Esophagus squamous epithelium (tissue), 5 donors: ENCODE measurements at regions not wholly inside any gene's neighbourhood (a gene's known extent, or its start where the extent isn't known, plus 50 kb on each side); places are given as distances from the start of the nearest gene placed in this dataset.

Experiments
- DNase-seq: peaks from one replicate; lab custom pipeline; 2025; lab: John Stamatoyannopoulos, UW
- H3K27ac ChIP-seq, 4 donors: fragments of 200-600 bp; sonication (generic); one replicate each; pipeline ENCODE4 v1.5.1; 2016 to 2019; ENCODE audit warnings: mild to moderate bottlenecking in 1 of 4
- H3K27me3 ChIP-seq, 4 donors: fragments of 200-600 bp; sonication (generic); 1 replicate in 3 of 4; 2 replicates in 1 of 4; pipeline versions ENCODE4 v1.5.1 to v1.6.0; 2017 to 2021; ENCODE audit warnings: antibody characterized with exemption in 1 of 4
- H3K36me3 ChIP-seq, 3 donors: fragments of 200-600 bp; sonication (generic); one replicate each; pipeline ENCODE4 v1.5.1; 2016 to 2019
- H3K4me1 ChIP-seq, 3 donors: fragments of 200-600 bp; sonication (generic); one replicate each; pipeline ENCODE4 v1.5.1; 2017 to 2019
- H3K4me3 ChIP-seq, 4 donors: fragments of 200-600 bp; sonication (generic); 1 replicate in 3 of 4; 2 replicates in 1 of 4; pipeline ENCODE4 v1.5.1; 2016 to 2019; ENCODE audit warnings: mild to moderate bottlenecking in 2 of 4, moderate library complexity in 1 of 4
- H3K9me3 ChIP-seq, 3 donors: fragments of 200-600 bp; sonication (generic); one replicate each; pipeline ENCODE4 v1.5.1; 2016 to 2019
- CTCF ChIP-seq, 6 experiments: fragments of 450-650 bp in 4 of 6; fragments of 200-600 bp in 2 of 6; sonication (generic) in 2 of 6; IDR thresholded peaks; one replicate each; pipeline ENCODE4 v1.5.1; 2016 to 2019; ENCODE audit warnings: antibody characterized with exemption in 6 of 6, mild to moderate bottlenecking in 4 of 6, moderate library complexity in 4 of 6
- POLR2A ChIP-seq, 4 donors: fragments of 450-650 bp; IDR thresholded peaks; one replicate each; pipeline ENCODE4 v1.6.1; 2017; ENCODE audit warnings: antibody characterized with exemption in 4 of 4, mild to moderate bottlenecking in 4 of 4, moderate library complexity in 3 of 4
- WGBS, 2 donors: methylation state at CpG; one replicate each; pipeline ENCODE4 v1.1.5; 2018; 5-methylcytosine and 5-hydroxymethylcytosine counted together
- intact Hi-C: fragments of 100-400 bp; cut with DNase I; formaldehyde crosslinking; loops from one replicate; pipeline ENCODE4 v1.15.0; 2022
- donor health status: DM: yes; HTN: yes; CAD: no.

- no peak for DNase-seq
- H3K27me3 ChIP-seq: peaks cover 0 to 72% (median 0%) of the 10 kb centered on the region in 4 donors
- H3K36me3 ChIP-seq: no peaks in the 10 kb centered on the region
- H3K27ac ChIP-seq: no peak overlapping the region
- H3K4me3 ChIP-seq: peak overlapping the region in 3 of 4 donors; percentile 15 to 58 (median 30)
- H3K4me1 ChIP-seq: peaks cover 0 to 7% (median 0%) of the 10 kb centered on the region in 3 donors
- TF ChIP-seq CTCF (IDR thresholded peaks at IDR 0.05) (no peak), POLR2A (IDR thresholded peaks at IDR 0.05) (no peak)
- intact Hi-C loops: no loop called here
- WGBS, 2 donors: 22 to 57% methylated on average over 9 of the region's 34 CpGs
- no peaks in the 10 kb centered on the region for H3K9me3 ChIP-seq
Observed at GRCh38 chr10:132994185-132994796, 51.9 kb upstream of the CFAP46 start.

GRCh38 chr10:132993271-132994184 is 51.2 kb upstream of the CFAP46 start:
- WGBS, 2 donors: 80 to 89% methylated on average over 9 to 22 of the region's 43 CpGs
- Histone ChIP-seq H3K36me3 (no peaks in the 10 kb centered on the region), H3K27me3 (peaks cover 0 to 67% (median 0%) of the 10 kb centered on the region in 4 donors), H3K9me3 (no peaks in the 10 kb centered on the region), H3K4me1 (peaks cover 0 to 7% (median 0%) of the 10 kb centered on the region in 3 donors), H3K4me3 (peak overlapping the region in 2 of 4 donors; percentile 30 to 58), H3K27ac (no peak overlapping the region)
- no peak for DNase-seq
- TF ChIP-seq CTCF (IDR thresholded peaks at IDR 0.05) (no peak), POLR2A (IDR thresholded peaks at IDR 0.05) (no peak)
- intact Hi-C loops: no loop called here

DNA sequence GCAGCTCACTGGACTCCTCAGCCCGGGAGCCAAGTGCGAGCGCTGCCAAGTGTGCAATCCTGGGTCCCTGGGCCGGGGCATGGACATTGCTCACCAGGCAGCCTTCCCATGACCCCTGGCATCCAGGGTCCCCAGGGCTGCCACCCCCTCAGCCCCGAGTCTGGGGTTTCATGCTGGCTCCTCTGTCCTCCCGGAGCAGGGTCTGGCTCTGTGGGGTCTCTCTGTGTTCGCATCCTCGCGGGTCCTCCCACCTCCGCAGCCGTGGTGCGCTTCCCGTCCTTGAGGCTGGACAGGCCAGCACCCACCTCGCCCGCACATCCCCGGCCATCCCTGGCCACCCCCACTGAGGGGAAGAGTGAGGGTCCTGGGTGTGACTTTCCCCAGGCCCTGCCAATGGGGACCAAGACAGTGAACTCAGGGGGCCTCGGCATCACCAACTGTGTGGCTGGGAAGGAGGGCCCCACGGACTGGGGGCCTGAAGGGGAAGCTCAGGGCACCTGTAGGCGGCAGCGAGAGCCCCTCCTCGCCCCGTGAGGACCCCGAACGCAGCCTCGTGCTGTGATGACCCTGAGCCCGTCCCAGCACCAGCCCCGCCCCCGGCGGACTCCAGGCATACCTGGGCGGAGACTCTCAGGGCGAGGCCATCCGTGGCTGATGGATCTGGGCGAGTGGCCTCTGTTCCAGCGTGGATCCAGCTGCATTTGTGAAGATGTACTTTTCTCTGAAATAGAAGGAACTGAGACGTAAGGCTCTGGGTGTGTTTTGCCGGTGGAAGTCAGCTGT is 50.3 kb upstream of the CFAP46 start:
- intact Hi-C loops: no loop called here
- no peak for TF ChIP-seq CTCF (IDR thresholded peaks at IDR 0.05)
- TF ChIP-seq POLR2A (IDR thresholded peaks at IDR 0.05): no peak
- Histone ChIP-seq H3K36me3 (no peaks in the 10 kb centered on the region), H3K27ac (no peak overlapping the region), H3K9me3 (no peaks in the 10 kb centered on the region), H3K4me3 (no peak overlapping the region), H3K27me3 (peaks cover 0 to 60% (median 0%) of the 10 kb centered on the region in 4 donors), H3K4me1 (peaks cover 0 to 7% (median 0%) of the 10 kb centered on the region in 3 donors)
- DNase-seq: no peak
- 45 to 73% methylated on average over 2 to 5 of the region's 36 CpGs for WGBS, 2 donors
